BJ (cell line): ENCODE measurements at regions not wholly inside any gene's neighbourhood (a gene's known extent, or its start where the extent isn't known, plus 50 kb on each side); places are given as distances from the start of the nearest gene placed in this dataset.
"Not testable (repeated sequence)": the region's sequence is repeated elsewhere in the genome, so short reads cannot be mapped to it uniquely, and the experiment has no call there.

Experiments
- CTCF ChIA-PET: fragments of 350-600 bp; formaldehyde crosslinking; extraction: SDS; loops from one replicate; lab custom pipeline; 2021; ENCODE audit warnings: antibody characterized with exemption, inconsistent platforms; lab: Yijun Ruan, JAX
- POLR2A ChIA-PET: fragments of 300-600 bp; sonication (Branson Sonifier 250); formaldehyde crosslinking; extraction: SDS; loops from one replicate; lab custom pipeline; 2021; ENCODE audit warnings: antibody characterized with exemption; lab: Charles Lee
- DNase-seq: peaks from one replicate; pipeline ENCODE4 v3.0.0-alpha.2; 2011; ENCODE audit warnings: low read depth
- H3K27me3 ChIP-seq: 2 replicates; pipeline ENCODE4 v1.6.0; 2011; ENCODE audit warnings: low read length; ENCODE audit not compliant: control insufficient read depth, insufficient read depth
- H3K36me3 ChIP-seq: 2 replicates; pipeline ENCODE4 v1.5.1; 2011; ENCODE audit warnings: low read length; ENCODE audit not compliant: control insufficient read depth, insufficient read depth
- H3K4me3 ChIP-seq: 2 replicates; pipeline ENCODE4 v1.5.1; 2011; ENCODE audit warnings: low read depth, mild to moderate bottlenecking, control low read depth, low read length
- CTCF ChIP-seq: IDR thresholded peaks from 2 replicates; pipeline ENCODE4 v1.5.1; 2011; ENCODE audit warnings: low read depth, mild to moderate bottlenecking, control low read depth, inconsistent platforms, low read length, moderate library complexity; ENCODE audit not compliant: insufficient read depth

GRCh38 chr4:64799751-64800150 lies 390.5 kb upstream of the TECRL start:
- Histone ChIP-seq H3K27me3 (no peaks in the 10 kb centered on the region), H3K4me3 (no peak overlapping the region), H3K36me3 (no peaks in the 10 kb centered on the region)
- no peak for TF ChIP-seq CTCF
- DNase-seq, result no peak
- POLR2A ChIA-PET, result no interaction called here
- CTCF ChIA-PET, result no interaction called here

GRCh38 chr4:64798828-64799227 lies 389.6 kb upstream of the TECRL start:
- CTCF ChIA-PET, DNase-seq, POLR2A ChIA-PET: not testable (repeated sequence)

GRCh38 chr4:64796581-64796980 lies 387.3 kb upstream of the TECRL start:
- no peaks in the 10 kb centered on the region for H3K36me3 ChIP-seq
- no peak overlapping the region for H3K4me3 ChIP-seq
- H3K27me3 ChIP-seq, result no peaks in the 10 kb centered on the region
- ChIA-PET CTCF (no interaction called here), POLR2A (interaction anchor here (0.6 kb wide), 1 partner anchor 1506 kb away, joined by 4 read pairs; no protein-coding TSS in a partner anchor)
- DNase-seq, result no peak
- TF ChIP-seq CTCF, result no peak

More at GRCh38 chr4:64798828-64799227, 389.6 kb upstream of the TECRL start:
- H3K4me3 ChIP-seq, H3K36me3 ChIP-seq, H3K27me3 ChIP-seq: not testable (repeated sequence)

- CTCF ChIA-PET, result no interaction called here
- Histone ChIP-seq H3K36me3 (no peaks in the 10 kb centered on the region), H3K27me3 (no peaks in the 10 kb centered on the region), H3K4me3 (no peak overlapping the region)
- DNase-seq, result no peak
- no peak for TF ChIP-seq CTCF
- POLR2A ChIA-PET, result no interaction called here
Observed at GRCh38 chr4:64784125-64784524, 374.9 kb upstream of the TECRL start.

GRCh38 chr4:64781737-64782326 lies 372.6 kb upstream of the TECRL start:
- peak; percentile 60 for TF ChIP-seq CTCF
- Histone ChIP-seq H3K4me3 (no peak overlapping the region), H3K36me3 (no peaks in the 10 kb centered on the region), H3K27me3 (no peaks in the 10 kb centered on the region)
- POLR2A ChIA-PET, result no interaction called here
- DNase-seq, result no peak
- CTCF ChIA-PET, result no interaction called here

GRCh38 chr4:64780664-64781063 lies 371.4 kb upstream of the TECRL start:
- POLR2A ChIA-PET, result no interaction called here
- no peaks in the 10 kb centered on the region for H3K36me3 ChIP-seq
- TF ChIP-seq CTCF, result no peak
- CTCF ChIA-PET, result no interaction called here
- no peak overlapping the region for H3K4me3 ChIP-seq
- no peak for DNase-seq
- no peaks in the 10 kb centered on the region for H3K27me3 ChIP-seq
